ENCODE measurements at regions not wholly inside any gene's neighbourhood (a gene's known extent, or its start where the extent isn't known, plus 50 kb on each side); places are given as distances from the start of the nearest gene placed in this dataset.

DNA sequence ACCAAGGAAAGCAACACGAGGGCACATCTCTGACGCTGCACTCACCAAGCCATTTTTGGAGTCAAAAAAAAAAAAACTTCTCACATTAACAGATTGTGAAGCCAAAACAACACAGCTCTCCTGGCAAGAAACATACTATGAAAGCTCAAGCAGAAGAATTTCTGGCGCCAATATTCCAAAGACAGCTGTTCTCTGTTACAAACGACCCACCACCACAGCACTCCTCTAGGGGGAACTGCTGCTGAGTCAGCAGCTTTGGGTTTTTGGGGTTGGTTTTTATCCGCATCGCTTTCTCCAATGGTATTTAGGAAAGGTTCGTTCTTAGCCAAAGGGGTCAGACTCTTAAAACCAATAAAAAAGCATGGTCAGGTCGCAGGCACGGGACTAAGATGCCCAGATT, 379.4 kb downstream of the RPS29 start:
- Mint-ChIP-seq H3K4me1 (ENCODE audit: low read depth) (no peaks in the 10 kb centered on the region), H3K9me3 (no peaks in the 10 kb centered on the region), H3K27me3 (ENCODE audit: low read depth) (peaks cover 8% of the 10 kb centered on the region), H3K36me3 (ENCODE audit: insufficient read depth) (no peaks in the 10 kb centered on the region), H3K4me3 (no peak overlapping the region)
- no peak for ATAC-seq
- no peak for DNase-seq

DNA sequence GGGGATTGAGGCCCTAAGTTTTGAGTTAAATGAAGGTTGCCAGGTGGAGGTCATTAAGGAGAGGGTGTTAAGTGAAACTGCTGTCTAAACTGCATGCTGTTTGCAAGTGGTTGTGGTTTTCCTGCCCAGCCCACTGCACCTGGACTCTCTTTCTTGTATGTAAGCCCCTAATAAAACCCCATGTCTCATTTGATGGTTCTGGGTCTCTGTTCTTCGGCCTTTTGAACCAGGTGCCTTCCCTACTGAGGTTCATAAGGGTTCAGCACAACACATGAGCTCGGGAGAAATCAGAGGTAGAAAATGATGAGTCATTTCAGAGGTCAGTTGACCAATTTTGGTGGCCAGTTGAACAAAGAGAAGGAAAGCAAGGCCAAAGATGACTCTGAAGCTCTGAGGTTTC, 382.5 kb downstream of the RPS29 start:
- Mint-ChIP-seq H3K27me3 (ENCODE audit: low read depth) (peaks cover 10% of the 10 kb centered on the region), H3K4me3 (no peak overlapping the region), H3K36me3 (ENCODE audit: insufficient read depth) (no peaks in the 10 kb centered on the region), H3K9me3 (peaks cover 3% of the 10 kb centered on the region), H3K4me1 (ENCODE audit: low read depth) (no peaks in the 10 kb centered on the region)
- ATAC-seq = no peak
- DNase-seq = no peak

DNA sequence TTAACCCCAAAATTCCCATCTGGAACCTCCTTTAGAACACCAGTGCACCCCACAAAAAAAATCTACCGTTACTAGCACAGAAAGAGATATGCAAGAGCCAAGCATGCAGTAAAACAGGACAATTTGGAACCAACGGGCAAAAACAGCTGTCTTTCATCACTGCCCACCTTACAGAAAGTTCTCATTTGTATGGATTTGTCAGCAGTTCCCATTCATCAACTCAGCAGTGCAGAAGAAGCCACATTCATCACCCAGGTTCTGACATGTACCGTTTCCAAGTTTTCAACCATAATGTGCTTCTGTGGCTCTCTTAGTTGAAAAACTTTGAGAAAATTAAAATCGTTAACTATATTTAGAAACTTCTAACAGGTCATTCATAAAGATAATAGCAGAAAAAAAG, 387.0 kb downstream of the RPS29 start:
- H3K27me3 Mint-ChIP-seq (ENCODE audit: low read depth) = peaks cover 5% of the 10 kb centered on the region
- H3K9me3 Mint-ChIP-seq = peaks cover 3% of the 10 kb centered on the region
- H3K4me3 Mint-ChIP-seq = no peak overlapping the region
- no peak for DNase-seq
- ATAC-seq = no peak
- H3K4me1 Mint-ChIP-seq (ENCODE audit: low read depth) = no peaks in the 10 kb centered on the region
- no peaks in the 10 kb centered on the region for H3K36me3 Mint-ChIP-seq (ENCODE audit: insufficient read depth)

DNA sequence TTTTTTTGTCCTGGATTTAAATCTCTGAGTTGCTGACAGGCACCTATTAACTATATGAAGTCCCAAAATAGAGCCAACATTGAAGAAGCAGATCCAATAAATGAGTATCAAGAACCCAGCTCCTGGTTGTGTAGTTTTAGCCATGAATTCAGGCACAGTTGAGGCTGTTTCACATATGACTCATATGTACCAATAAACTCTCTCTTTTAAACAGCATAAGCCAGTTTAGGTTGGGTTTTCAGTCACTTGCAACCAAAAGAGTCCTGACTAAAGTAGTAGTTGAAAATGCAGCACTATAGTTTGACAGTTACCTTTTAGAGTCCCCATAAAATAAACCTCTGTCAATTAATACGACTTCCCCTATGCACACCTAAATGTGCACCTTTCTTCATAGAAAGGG, 389.9 kb downstream of the RPS29 start:
- ATAC-seq = no peak
- no peaks in the 10 kb centered on the region for H3K4me1 Mint-ChIP-seq (ENCODE audit: low read depth)
- H3K27me3 Mint-ChIP-seq (ENCODE audit: low read depth) = peaks cover 5% of the 10 kb centered on the region
- H3K4me3 Mint-ChIP-seq = no peak overlapping the region
- no peaks in the 10 kb centered on the region for H3K36me3 Mint-ChIP-seq (ENCODE audit: insufficient read depth)
- H3K9me3 Mint-ChIP-seq = peaks cover 3% of the 10 kb centered on the region
- DNase-seq = no peak

DNA sequence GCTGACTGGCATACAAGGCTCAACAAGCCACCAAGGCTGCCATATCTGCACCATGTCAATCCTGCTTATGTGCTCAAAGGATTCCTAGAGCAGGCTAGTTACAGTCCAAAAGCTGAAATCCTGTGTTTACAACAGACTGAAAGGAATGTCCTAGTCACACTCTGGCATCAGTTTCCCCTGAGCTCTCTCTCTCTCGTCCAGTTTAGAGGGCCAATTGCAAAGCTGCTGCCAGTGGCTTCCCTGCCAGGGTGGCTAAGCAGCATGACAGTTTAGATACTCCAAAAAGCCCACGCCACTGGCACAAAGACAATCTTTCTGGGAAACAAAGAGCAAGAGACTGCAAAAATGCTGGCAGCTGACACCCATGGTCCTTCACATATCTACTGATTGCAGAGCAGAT, 392.1 kb downstream of the RPS29 start:
- no peak for DNase-seq
- no peak for ATAC-seq
- Mint-ChIP-seq H3K4me1 (ENCODE audit: low read depth) (no peaks in the 10 kb centered on the region), H3K9me3 (no peaks in the 10 kb centered on the region), H3K27me3 (ENCODE audit: low read depth) (peaks cover 4% of the 10 kb centered on the region), H3K4me3 (no peak overlapping the region), H3K36me3 (ENCODE audit: insufficient read depth) (no peaks in the 10 kb centered on the region)

DNA sequence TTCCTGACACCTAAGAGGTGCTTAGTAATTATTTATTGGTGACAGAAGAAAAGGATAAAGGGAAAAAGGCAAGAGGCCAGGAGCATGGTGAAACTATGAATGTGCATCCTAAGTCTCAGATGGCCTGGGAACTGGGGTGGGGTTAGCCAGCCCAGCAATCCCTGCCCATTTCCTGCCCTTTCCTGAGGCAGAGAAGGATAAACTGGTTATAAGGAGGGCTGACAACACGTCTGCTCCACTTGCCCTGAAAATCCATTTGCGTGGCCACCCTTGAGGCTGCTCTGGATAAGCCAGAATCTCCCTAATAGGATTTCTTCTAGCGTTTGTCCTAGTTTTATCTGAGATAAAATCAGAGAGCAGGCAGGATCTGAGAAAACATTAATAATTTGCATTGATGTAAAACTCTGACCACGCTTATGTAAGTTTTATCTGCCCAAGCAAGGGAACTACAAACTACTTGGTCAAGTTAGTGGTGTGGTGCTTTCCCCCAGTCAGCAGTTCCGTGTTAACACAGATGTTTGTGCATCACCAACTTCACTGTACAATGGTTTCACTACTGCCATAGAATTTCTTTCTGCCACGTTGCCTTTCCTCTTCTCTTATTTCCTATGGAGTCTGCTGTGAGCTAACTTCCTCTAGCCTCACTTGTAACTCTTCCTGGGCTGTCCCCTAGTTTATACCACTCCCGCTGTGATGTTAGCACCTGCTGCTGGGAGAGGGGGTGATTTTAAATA, 392.7 kb downstream of the RPS29 start:
- Mint-ChIP-seq H3K27me3 (ENCODE audit: low read depth) (peaks cover 4% of the 10 kb centered on the region), H3K9me3 (no peaks in the 10 kb centered on the region), H3K4me1 (ENCODE audit: low read depth) (no peaks in the 10 kb centered on the region), H3K36me3 (ENCODE audit: insufficient read depth) (no peaks in the 10 kb centered on the region), H3K4me3 (no peak overlapping the region)
- ATAC-seq (no peak), DNase-seq (no peak)

DNA sequence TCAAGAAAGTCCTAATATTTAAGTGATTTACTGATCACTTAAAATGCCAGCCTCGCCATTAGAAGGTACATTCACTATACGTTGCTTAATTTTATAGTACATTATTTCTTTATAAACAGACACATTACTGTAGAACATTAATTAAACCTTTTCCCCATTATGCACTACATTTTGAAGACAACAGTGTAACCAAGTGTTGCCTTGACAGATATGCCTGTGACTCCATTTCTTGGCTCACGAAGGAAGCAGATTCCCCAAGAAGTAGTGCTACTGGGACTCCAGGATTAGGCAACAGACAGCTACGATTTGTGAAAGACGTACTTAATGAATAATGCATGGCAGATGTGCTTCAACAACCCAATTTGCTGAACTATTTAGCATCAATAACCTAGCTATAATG, 394.8 kb downstream of the RPS29 start:
- H3K4me3 Mint-ChIP-seq = no peak overlapping the region
- DNase-seq (no peak), ATAC-seq (no peak)
- H3K36me3 Mint-ChIP-seq (ENCODE audit: insufficient read depth) = no peaks in the 10 kb centered on the region
- H3K9me3 Mint-ChIP-seq = no peaks in the 10 kb centered on the region
- H3K27me3 Mint-ChIP-seq (ENCODE audit: low read depth) = no peaks in the 10 kb centered on the region
- no peaks in the 10 kb centered on the region for H3K4me1 Mint-ChIP-seq (ENCODE audit: low read depth)

DNA sequence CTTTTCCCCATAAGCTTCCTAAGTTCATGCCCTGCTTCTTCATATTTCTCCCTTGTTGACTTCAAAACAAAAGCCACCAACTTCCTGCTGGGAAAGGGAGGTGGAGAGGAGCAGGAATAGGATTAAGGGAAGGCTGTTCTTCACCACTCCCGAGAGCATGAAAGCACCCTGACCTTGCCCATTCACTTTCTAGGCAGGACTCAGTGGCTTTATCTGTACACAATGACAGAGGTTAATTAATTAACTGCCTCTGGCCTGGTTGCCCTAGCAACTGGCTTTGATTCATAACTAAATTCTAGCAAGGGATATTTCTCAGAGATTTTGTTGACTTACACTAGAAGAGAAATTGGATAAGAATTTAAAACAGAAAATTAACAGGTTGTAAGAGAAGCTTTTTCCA, 396.8 kb downstream of the RPS29 start:
- no peak for DNase-seq
- Mint-ChIP-seq H3K4me3 (no peak overlapping the region), H3K27me3 (ENCODE audit: low read depth) (no peaks in the 10 kb centered on the region), H3K36me3 (ENCODE audit: insufficient read depth) (no peaks in the 10 kb centered on the region), H3K9me3 (peaks cover 5% of the 10 kb centered on the region), H3K4me1 (ENCODE audit: low read depth) (no peaks in the 10 kb centered on the region)
- no peak for ATAC-seq

DNA sequence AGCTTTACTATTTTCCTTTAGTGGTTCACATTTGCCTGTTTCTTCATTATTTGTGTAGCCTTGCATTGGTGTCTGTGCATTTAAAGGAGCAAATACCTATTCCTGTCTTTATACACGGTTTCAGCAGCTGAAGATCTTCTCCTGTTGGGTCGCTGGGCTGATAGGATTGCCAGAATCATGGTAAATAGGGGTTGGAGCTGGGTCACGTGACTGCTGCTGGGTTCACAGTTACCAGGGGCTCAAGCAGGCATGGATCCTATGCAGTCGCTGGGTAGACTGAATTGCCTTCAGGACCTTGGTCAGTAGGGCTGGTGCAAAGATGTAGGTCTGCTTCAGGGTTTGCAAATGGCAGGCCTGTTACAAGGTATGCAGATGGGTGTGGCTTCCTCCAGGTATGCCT, 398.4 kb downstream of the RPS29 start:
- ATAC-seq = no peak
- DNase-seq = no peak
- Mint-ChIP-seq H3K36me3 (ENCODE audit: insufficient read depth) (no peaks in the 10 kb centered on the region), H3K9me3 (peaks cover 8% of the 10 kb centered on the region), H3K4me3 (no peak overlapping the region), H3K4me1 (ENCODE audit: low read depth) (no peaks in the 10 kb centered on the region), H3K27me3 (ENCODE audit: low read depth) (no peaks in the 10 kb centered on the region)

DNA sequence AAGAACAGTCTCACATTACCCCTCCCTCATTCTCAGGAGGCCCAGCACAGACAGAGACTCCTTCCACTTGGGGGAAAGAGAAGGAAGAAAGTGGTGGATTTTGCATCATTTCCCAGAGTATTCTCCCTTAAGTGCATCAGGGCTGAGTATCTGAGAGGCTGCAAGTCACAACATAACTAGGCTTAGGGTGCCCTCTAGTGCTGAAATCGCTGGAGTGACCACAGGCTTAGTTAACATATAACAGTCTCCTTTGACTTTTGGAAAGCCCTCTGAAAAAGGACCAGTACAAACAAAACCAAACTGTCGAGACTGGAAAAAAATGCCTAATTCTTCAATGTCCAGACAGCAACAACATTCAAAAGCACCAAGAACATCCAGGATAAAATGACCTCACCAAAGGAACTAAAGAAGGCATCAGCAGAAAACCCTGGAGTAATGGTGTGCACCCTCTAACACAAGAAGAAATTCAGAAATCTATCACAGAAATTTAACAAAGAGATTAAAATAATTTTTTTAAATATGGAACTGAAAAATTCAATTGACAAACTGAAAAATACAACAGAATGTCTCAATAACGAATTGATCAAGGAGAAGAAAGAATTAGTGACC, 412.3 kb downstream of the RPS29 start:
- H3K36me3 Mint-ChIP-seq (ENCODE audit: insufficient read depth) = no peaks in the 10 kb centered on the region
- peaks cover 2% of the 10 kb centered on the region for H3K27me3 Mint-ChIP-seq (ENCODE audit: low read depth)
- no peak for DNase-seq
- no peaks in the 10 kb centered on the region for H3K4me1 Mint-ChIP-seq (ENCODE audit: low read depth)
- ATAC-seq = no peak
- peaks cover 6% of the 10 kb centered on the region for H3K9me3 Mint-ChIP-seq
- no peak overlapping the region for H3K4me3 Mint-ChIP-seq

DNA sequence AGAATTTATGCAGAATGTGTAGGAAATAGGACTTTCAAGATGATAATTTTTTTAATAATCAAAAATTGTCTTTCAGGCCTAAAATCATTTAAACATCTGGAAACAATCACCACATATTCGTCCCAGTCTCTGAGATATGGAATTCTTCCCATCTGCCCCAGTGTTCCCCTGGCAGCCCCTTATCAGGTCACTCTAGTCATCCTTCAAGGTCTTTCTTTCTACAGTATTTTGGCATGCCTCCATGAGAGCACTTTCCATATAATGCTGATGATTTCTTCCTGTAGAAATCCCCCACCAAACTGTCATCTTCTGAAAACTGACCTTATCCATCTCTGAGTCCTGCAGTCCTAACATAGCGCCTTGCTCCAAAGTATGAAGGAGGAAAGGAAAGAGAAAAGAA, 422.1 kb downstream of the RPS29 start:
- Mint-ChIP-seq H3K4me1 (ENCODE audit: low read depth) (no peaks in the 10 kb centered on the region), H3K9me3 (no peaks in the 10 kb centered on the region), H3K4me3 (no peak overlapping the region), H3K27me3 (ENCODE audit: low read depth) (no peaks in the 10 kb centered on the region), H3K36me3 (ENCODE audit: insufficient read depth) (no peaks in the 10 kb centered on the region)
- ATAC-seq (no peak), DNase-seq (no peak)

DNA sequence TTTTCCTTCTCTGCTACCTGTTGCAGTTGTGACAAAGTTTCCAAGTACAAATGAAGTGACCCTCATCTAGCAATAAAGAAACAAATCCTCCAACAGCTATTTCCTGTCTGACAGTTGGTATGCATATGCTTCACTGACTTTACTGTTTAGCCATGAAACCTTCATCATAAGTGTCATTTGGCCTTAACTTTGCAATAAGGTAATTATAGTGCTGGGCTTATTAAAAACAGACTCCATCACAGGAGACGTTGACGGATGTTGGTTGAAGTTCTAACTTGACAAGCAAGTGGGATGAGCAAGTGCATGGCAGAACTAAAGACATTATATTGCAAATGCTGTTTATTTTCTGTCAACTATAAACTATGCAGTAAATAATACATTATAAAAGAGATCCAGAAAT, 425.2 kb downstream of the RPS29 start:
- no peak for ATAC-seq
- no peak for DNase-seq
- no peaks in the 10 kb centered on the region for H3K9me3 Mint-ChIP-seq
- H3K27me3 Mint-ChIP-seq (ENCODE audit: low read depth) = no peaks in the 10 kb centered on the region
- no peaks in the 10 kb centered on the region for H3K4me1 Mint-ChIP-seq (ENCODE audit: low read depth)
- H3K36me3 Mint-ChIP-seq (ENCODE audit: insufficient read depth) = no peaks in the 10 kb centered on the region
- no peak overlapping the region for H3K4me3 Mint-ChIP-seq

DNA sequence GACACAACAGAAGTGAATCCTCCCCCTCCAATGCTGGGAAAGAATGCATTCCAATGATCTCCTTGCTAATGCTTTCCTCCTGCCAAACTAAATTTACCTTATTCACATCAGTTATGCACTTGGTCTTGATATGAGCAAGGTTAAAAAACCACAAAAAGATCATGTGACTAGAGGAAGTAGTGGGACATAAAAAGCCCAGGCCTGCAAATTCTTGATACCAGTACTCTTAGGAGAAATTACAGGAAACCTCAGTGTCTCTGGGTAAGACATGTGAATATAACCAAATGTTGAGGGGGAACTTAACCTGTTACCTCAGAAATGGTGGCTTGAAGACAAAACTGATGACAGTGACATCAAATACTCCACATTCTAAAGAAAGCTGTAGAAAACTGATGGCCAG, 427.1 kb downstream of the RPS29 start:
- H3K36me3 Mint-ChIP-seq (ENCODE audit: insufficient read depth) = no peaks in the 10 kb centered on the region
- no peaks in the 10 kb centered on the region for H3K27me3 Mint-ChIP-seq (ENCODE audit: low read depth)
- no peaks in the 10 kb centered on the region for H3K4me1 Mint-ChIP-seq (ENCODE audit: low read depth)
- ATAC-seq = no peak
- H3K9me3 Mint-ChIP-seq = no peaks in the 10 kb centered on the region
- DNase-seq = no peak
- no peak overlapping the region for H3K4me3 Mint-ChIP-seq

DNA sequence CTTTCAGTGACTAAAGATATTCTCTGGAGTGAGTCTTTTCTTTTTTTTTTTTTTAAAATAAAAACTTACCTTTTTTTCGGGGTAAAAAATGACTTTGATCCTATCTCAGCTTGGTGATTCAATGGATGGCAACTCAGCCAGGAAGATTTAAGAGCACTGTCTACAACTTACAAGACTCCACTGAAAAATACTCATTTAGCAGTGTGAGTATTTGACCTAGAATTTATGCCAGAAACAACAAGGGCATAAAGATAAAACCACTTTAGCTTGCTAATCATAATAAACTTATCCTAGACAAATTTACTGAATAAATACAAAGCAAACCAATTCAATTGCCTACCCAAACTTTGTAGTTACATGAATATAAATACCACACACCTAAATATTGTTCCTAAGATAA, 446.6 kb downstream of the RPS29 start:
- Mint-ChIP-seq H3K27me3 (ENCODE audit: low read depth) (no peaks in the 10 kb centered on the region), H3K4me1 (ENCODE audit: low read depth) (no peaks in the 10 kb centered on the region), H3K4me3 (no peak overlapping the region), H3K9me3 (no peaks in the 10 kb centered on the region), H3K36me3 (ENCODE audit: insufficient read depth) (no peaks in the 10 kb centered on the region)
- ATAC-seq (no peak), DNase-seq (no peak)

DNA sequence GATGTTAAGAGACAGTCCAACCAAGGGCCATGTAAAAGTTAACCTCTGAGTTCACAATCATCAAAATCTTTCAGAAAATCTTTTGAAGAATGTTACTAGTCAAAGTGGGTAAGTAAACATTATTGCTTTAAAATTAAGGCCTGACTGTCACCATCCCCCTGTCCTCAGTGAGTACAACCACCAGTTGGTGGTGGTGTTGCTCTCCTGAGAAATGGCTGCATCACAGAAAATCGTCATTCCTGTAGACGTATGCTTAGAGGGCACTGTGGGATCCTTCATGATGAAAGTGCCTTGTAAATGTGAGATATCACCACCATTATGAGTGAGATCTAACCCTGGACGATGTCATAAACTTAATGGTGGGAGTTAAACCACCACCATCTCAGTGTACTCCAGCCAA, 451.2 kb downstream of the RPS29 start:
- H3K36me3 Mint-ChIP-seq (ENCODE audit: insufficient read depth) = no peaks in the 10 kb centered on the region
- H3K4me1 Mint-ChIP-seq (ENCODE audit: low read depth) = no peaks in the 10 kb centered on the region
- no peak for DNase-seq
- ATAC-seq = no peak
- H3K4me3 Mint-ChIP-seq = no peak overlapping the region
- H3K9me3 Mint-ChIP-seq = peaks cover 7% of the 10 kb centered on the region
- H3K27me3 Mint-ChIP-seq (ENCODE audit: low read depth) = no peaks in the 10 kb centered on the region
